ENCODE measurements at regions not wholly inside any gene's neighbourhood (a gene's known extent, or its start where the extent isn't known, plus 50 kb on each side); places are given as distances from the start of the nearest gene placed in this dataset.
"Not testable (repeated sequence)": the region's sequence is repeated elsewhere in the genome, so short reads cannot be mapped to it uniquely, and the experiment has no call there.

DNA sequence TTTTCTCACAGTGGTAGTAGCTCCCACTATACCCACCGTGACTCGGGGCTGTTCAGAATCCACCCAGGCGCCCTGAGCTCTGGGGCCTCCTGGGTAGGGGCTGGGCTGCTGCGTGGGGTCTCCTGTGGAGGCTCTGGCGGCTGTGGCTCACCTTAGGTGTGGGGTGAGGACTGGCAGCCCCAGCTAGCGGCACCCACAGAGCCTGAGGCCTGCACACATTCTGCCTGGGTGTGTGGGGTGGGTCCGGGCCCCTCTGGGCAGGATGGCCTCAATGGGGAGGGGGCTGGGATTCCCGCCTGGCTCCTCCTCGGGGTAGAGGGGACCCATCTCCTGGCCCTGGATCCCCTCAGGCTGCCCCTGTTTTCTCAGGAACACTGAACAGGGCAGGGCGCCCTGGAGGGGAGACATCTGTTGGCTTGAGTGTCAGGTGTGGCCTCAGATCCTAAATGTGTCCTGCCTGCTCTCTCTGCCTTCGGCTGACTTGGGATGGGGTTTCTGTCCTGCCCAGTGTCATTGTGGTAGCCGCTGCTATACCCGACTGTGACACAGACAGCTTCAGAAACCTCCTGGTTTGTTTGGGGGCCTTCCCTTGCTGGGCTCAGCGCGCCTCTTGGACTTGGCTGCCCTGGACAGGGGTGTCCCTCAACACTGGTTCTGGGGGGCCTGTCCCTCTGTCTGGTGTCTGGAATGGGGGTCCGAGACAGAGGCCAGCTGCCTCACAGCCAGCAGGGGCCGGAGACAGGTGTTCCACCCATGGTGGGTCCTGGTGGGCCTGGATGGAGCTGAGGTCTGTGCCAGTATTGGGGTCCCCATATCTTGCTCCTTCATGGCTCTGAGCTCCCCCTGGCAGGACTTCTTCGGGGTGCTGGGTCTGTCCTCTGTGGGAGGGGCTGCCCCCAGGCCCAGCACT, 354.9 kb downstream of the TMEM121 start:
- H3K27me3 ChIP-seq (ENCODE audit: control insufficient read depth in 4 of 4, insufficient read depth in 4 of 4, low read length in 3 of 4): peaks cover 0 to 3% (median 0%) of the 10 kb centered on the region in 4 donors
- 68% methylated on average over 18 of the region's 18 CpGs for WGBS
- no peaks in the 10 kb centered on the region for H3K36me3 ChIP-seq (ENCODE audit: control insufficient read depth in 4 of 4, insufficient read depth in 3 of 4, low read depth in 1 of 4, low read length in 3 of 4)
- H3K4me1 ChIP-seq (ENCODE audit: control insufficient read depth in 4 of 4, insufficient read depth in 4 of 4, low read length in 3 of 4): no peaks in the 10 kb centered on the region
- no peaks in the 10 kb centered on the region for H3K9me3 ChIP-seq (ENCODE audit: control insufficient read depth in 4 of 4, low read length in 3 of 4)
- DNase-seq (ENCODE audit: low spot score): no peak
- TF ChIP-seq YY1 (IDR thresholded peaks at IDR 0.05) (no peak), JUND (IDR thresholded peaks at IDR 0.05) (no peak), SP1 (IDR thresholded peaks at IDR 0.05) (no peak), RXRA (IDR thresholded peaks at IDR 0.05) (no peak), FOXA1 (IDR thresholded peaks at IDR 0.05) (no peak), NR2F2 (IDR thresholded peaks at IDR 0.05) (no peak)
- TF ChIP-seq, protein P1, sequence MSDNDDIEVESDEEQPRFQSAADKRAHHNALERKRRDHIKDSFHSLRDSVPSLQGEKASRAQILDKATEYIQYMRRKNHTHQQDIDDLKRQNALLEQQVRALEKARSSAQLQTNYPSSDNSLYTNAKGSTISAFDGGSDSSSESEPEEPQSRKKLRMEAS (IDR thresholded peaks at IDR 0.05): no peak
- TF ChIP-seq, protein P2, sequence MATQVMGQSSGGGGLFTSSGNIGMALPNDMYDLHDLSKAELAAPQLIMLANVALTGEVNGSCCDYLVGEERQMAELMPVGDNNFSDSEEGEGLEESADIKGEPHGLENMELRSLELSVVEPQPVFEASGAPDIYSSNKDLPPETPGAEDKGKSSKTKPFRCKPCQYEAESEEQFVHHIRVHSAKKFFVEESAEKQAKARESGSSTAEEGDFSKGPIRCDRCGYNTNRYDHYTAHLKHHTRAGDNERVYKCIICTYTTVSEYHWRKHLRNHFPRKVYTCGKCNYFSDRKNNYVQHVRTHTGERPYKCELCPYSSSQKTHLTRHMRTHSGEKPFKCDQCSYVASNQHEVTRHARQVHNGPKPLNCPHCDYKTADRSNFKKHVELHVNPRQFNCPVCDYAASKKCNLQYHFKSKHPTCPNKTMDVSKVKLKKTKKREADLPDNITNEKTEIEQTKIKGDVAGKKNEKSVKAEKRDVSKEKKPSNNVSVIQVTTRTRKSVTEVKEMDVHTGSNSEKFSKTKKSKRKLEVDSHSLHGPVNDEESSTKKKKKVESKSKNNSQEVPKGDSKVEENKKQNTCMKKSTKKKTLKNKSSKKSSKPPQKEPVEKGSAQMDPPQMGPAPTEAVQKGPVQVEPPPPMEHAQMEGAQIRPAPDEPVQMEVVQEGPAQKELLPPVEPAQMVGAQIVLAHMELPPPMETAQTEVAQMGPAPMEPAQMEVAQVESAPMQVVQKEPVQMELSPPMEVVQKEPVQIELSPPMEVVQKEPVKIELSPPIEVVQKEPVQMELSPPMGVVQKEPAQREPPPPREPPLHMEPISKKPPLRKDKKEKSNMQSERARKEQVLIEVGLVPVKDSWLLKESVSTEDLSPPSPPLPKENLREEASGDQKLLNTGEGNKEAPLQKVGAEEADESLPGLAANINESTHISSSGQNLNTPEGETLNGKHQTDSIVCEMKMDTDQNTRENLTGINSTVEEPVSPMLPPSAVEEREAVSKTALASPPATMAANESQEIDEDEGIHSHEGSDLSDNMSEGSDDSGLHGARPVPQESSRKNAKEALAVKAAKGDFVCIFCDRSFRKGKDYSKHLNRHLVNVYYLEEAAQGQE (IDR thresholded peaks at IDR 0.05): no peak
- TF ChIP-seq, protein P3, sequence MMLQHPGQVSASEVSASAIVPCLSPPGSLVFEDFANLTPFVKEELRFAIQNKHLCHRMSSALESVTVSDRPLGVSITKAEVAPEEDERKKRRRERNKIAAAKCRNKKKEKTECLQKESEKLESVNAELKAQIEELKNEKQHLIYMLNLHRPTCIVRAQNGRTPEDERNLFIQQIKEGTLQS (IDR thresholded peaks at IDR 0.05): no peak
- TF ChIP-seq, protein P4, sequence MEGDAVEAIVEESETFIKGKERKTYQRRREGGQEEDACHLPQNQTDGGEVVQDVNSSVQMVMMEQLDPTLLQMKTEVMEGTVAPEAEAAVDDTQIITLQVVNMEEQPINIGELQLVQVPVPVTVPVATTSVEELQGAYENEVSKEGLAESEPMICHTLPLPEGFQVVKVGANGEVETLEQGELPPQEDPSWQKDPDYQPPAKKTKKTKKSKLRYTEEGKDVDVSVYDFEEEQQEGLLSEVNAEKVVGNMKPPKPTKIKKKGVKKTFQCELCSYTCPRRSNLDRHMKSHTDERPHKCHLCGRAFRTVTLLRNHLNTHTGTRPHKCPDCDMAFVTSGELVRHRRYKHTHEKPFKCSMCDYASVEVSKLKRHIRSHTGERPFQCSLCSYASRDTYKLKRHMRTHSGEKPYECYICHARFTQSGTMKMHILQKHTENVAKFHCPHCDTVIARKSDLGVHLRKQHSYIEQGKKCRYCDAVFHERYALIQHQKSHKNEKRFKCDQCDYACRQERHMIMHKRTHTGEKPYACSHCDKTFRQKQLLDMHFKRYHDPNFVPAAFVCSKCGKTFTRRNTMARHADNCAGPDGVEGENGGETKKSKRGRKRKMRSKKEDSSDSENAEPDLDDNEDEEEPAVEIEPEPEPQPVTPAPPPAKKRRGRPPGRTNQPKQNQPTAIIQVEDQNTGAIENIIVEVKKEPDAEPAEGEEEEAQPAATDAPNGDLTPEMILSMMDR (IDR thresholded peaks at IDR 0.05; ENCODE audit: low read depth, low read length, missing input control): no peak
- no peak overlapping the region for H3K27ac ChIP-seq (ENCODE audit: low read depth in 1 of 2, low read length in 2 of 2)
- no peak overlapping the region for H3K4me3 ChIP-seq (ENCODE audit: low read depth in 1 of 3, low read length in 3 of 3)
- H3K9ac ChIP-seq (ENCODE audit: low read depth in 1 of 2, low read length in 2 of 2): no peak overlapping the region

DNA sequence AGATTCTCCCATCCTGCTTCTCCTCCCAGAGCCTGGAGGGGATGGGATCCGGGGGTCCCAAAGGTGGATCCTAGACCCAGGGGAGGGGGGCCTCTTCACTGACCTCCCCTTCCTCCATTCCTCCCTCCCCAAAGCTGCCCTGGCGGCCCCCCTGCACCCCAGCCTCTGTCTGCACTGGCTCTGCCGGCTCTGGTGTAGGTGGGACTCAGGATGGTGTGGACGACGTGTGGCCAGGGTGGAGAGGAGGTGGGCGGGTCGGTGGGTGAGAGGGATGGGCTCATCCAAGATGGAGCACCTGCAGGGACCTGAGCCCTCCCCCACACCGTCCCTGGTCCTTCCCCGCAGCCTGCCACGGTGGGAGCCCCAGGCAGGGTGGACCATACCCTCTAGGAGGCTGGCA, 355.6 kb downstream of the TMEM121 start:
- H3K4me1 ChIP-seq (ENCODE audit: control insufficient read depth in 4 of 4, insufficient read depth in 4 of 4, low read length in 3 of 4); H3K27ac ChIP-seq (ENCODE audit: low read depth in 1 of 2, low read length in 2 of 2); DNase-seq (ENCODE audit: low spot score); H3K27me3 ChIP-seq (ENCODE audit: control insufficient read depth in 4 of 4, insufficient read depth in 4 of 4, low read length in 3 of 4); H3K4me3 ChIP-seq (ENCODE audit: low read depth in 1 of 3, low read length in 3 of 3); H3K9ac ChIP-seq (ENCODE audit: low read depth in 1 of 2, low read length in 2 of 2); H3K36me3 ChIP-seq (ENCODE audit: control insufficient read depth in 4 of 4, insufficient read depth in 3 of 4, low read depth in 1 of 4, low read length in 3 of 4); H3K9me3 ChIP-seq (ENCODE audit: control insufficient read depth in 4 of 4, low read length in 3 of 4): not testable (repeated sequence)
- WGBS: 66% methylated on average over 10 of the region's 10 CpGs

DNA sequence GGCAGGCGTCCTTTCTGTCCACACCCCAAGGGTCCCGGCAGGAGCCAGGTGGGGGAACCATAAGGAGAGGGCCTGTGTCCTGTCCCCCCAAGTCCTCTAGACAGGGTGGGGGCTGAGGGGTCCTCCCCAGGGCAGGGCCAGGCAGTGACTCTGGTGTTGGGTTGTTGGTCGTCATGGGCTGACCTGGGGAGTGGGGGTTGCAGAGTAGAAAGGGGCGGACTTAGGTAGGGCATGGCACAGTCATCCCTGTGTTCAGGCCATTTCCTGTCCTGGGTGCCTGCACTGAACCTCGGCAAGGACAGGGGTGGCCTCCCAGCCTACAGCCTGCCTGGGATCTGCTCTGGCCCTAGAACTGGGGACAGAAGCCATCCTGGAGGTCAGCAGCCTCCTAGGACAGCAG, 356.2 kb downstream of the TMEM121 start:
- no peaks in the 10 kb centered on the region for H3K9me3 ChIP-seq (ENCODE audit: control insufficient read depth in 4 of 4, low read length in 3 of 4)
- no peaks in the 10 kb centered on the region for H3K4me1 ChIP-seq (ENCODE audit: control insufficient read depth in 4 of 4, insufficient read depth in 4 of 4, low read length in 3 of 4)
- H3K4me3 ChIP-seq (ENCODE audit: low read depth in 1 of 3, low read length in 3 of 3): no peak overlapping the region
- 70% methylated on average over 5 of the region's 5 CpGs for WGBS
- no peak for DNase-seq (ENCODE audit: low spot score)
- H3K27me3 ChIP-seq (ENCODE audit: control insufficient read depth in 4 of 4, insufficient read depth in 4 of 4, low read length in 3 of 4): no peaks in the 10 kb centered on the region
- no peaks in the 10 kb centered on the region for H3K36me3 ChIP-seq (ENCODE audit: control insufficient read depth in 4 of 4, insufficient read depth in 3 of 4, low read depth in 1 of 4, low read length in 3 of 4)
- no peak overlapping the region for H3K9ac ChIP-seq (ENCODE audit: low read depth in 1 of 2, low read length in 2 of 2)
- no peak overlapping the region for H3K27ac ChIP-seq (ENCODE audit: low read depth in 1 of 2, low read length in 2 of 2)
- TF ChIP-seq, protein P3 (IDR thresholded peaks at IDR 0.05): no peak
- TF ChIP-seq SP1 (IDR thresholded peaks at IDR 0.05) (no peak), HNF4A (conservative IDR thresholded peaks at IDR 0.05) (no peak), RXRA (IDR thresholded peaks at IDR 0.05) (no peak), RAD21 (IDR thresholded peaks at IDR 0.05) (no peak), JUND (IDR thresholded peaks at IDR 0.05) (no peak), TAF1 (conservative IDR thresholded peaks at IDR 0.05) (no peak), NR2F2 (IDR thresholded peaks at IDR 0.05) (no peak), YY1 (IDR thresholded peaks at IDR 0.05) (no peak)
- TF ChIP-seq, protein P1 (IDR thresholded peaks at IDR 0.05): no peak
- TF ChIP-seq, protein P5, sequence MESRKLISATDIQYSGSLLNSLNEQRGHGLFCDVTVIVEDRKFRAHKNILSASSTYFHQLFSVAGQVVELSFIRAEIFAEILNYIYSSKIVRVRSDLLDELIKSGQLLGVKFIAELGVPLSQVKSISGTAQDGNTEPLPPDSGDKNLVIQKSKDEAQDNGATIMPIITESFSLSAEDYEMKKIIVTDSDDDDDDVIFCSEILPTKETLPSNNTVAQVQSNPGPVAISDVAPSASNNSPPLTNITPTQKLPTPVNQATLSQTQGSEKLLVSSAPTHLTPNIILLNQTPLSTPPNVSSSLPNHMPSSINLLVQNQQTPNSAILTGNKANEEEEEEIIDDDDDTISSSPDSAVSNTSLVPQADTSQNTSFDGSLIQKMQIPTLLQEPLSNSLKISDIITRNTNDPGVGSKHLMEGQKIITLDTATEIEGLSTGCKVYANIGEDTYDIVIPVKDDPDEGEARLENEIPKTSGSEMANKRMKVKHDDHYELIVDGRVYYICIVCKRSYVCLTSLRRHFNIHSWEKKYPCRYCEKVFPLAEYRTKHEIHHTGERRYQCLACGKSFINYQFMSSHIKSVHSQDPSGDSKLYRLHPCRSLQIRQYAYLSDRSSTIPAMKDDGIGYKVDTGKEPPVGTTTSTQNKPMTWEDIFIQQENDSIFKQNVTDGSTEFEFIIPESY (IDR thresholded peaks at IDR 0.05): no peak
